IMR-90 (cell line): ENCODE measurements at regions not wholly inside any gene's neighbourhood (a gene's known extent, or its start where the extent isn't known, plus 50 kb on each side); places are given as distances from the start of the nearest gene placed in this dataset.

Experiments
- ATAC-seq: fragments of 200-7000 bp; cut with Tn5 transposase; 2 replicates; pipeline ENCODE4 v1.9.1; 2020; ENCODE audit warnings: low read depth, mild to moderate bottlenecking, moderate library complexity
- BruUV-seq: library from RNA; stranded (reverse); fragments of 400-500 nt; replicated peaks from 2 replicates; lab custom pipeline; 2021; lab: Mats Ljungman, UMichigan
- CTCF ChIA-PET: fragments of 300-600 bp; formaldehyde crosslinking; extraction: SDS; loops from one replicate; lab custom pipeline; 2021; ENCODE audit warnings: antibody characterized with exemption; lab: Yijun Ruan, JAX
- POLR2A ChIA-PET: fragments of 300-600 bp; sonication (Branson Sonifier 250); formaldehyde crosslinking; loops from one replicate; lab custom pipeline; 2022; ENCODE audit warnings: antibody characterized with exemption; ENCODE audit not compliant: unreplicated experiment; lab: Charles Lee
- DNase-seq: peaks from one replicate; pipeline ENCODE4 v3.0.0; 2013
- H2AFZ ChIP-seq: replicated peaks from 2 replicates; pipeline ENCODE3; 2013; ENCODE audit warnings: low read length, mild to moderate bottlenecking; ENCODE audit not compliant: poor library complexity
- H2AK5ac ChIP-seq: 2 replicates; pipeline ENCODE4 v1.6.1; 2013; ENCODE audit warnings: low read depth, low read length, inconsistent platforms
- H2AK9ac ChIP-seq: replicated peaks from 2 replicates; pipeline ENCODE3; 2013; ENCODE audit warnings: mild to moderate bottlenecking, low read depth, low read length, moderate library complexity; ENCODE audit not compliant: poor library complexity
- H2BK120ac ChIP-seq: 2 replicates; pipeline ENCODE4 v1.6.1; 2013; ENCODE audit warnings: low read depth, low read length, inconsistent platforms
- H2BK15ac ChIP-seq: 3 replicates; pipeline ENCODE4 v1.6.1; 2013; ENCODE audit warnings: low read depth, low read length, inconsistent platforms
- H2BK20ac ChIP-seq: 2 replicates; pipeline ENCODE4 v1.6.1; 2013; ENCODE audit warnings: low read depth, mild to moderate bottlenecking, inconsistent platforms, low read length, moderate library complexity
- H2BK5ac ChIP-seq: 2 replicates; pipeline ENCODE4 v1.6.1; 2013; ENCODE audit warnings: mild to moderate bottlenecking, low read depth, low read length, inconsistent platforms; ENCODE audit not compliant: poor library complexity, severe bottlenecking
- H3K14ac ChIP-seq: replicated peaks from 2 replicates; pipeline ENCODE4 v1.6.1; 2013; ENCODE audit warnings: low read depth, low read length, inconsistent platforms
- H3K18ac ChIP-seq: 2 replicates; pipeline ENCODE4 v1.6.1; 2013; ENCODE audit warnings: low read depth, low read length, control low read depth
- H3K23ac ChIP-seq: 2 replicates; pipeline ENCODE4 v1.6.1; 2013; ENCODE audit warnings: low read depth, low read length, inconsistent platforms
- H3K27ac ChIP-seq: 2 replicates; pipeline ENCODE4 v1.5.1; 2013; ENCODE audit warnings: mild to moderate bottlenecking, control low read depth, low read length; ENCODE audit not compliant: insufficient read depth
- H3K27me3 ChIP-seq: 2 replicates; pipeline ENCODE4 v1.6.1; 2013; ENCODE audit warnings: low read length; ENCODE audit not compliant: control insufficient read depth, insufficient read depth
- H3K36me3 ChIP-seq: 2 replicates; pipeline ENCODE4 v1.6.1; 2013; ENCODE audit warnings: low read length, mixed read lengths; ENCODE audit not compliant: control insufficient read depth, insufficient read depth
- H3K4ac ChIP-seq: 2 replicates; pipeline ENCODE4 v1.6.1; 2013; ENCODE audit warnings: low read depth, low read length, inconsistent platforms
- H3K4me1 ChIP-seq: 2 replicates; pipeline ENCODE4 v1.6.1; 2013; ENCODE audit warnings: low read length, mixed read lengths; ENCODE audit not compliant: control insufficient read depth, insufficient read depth
- H3K4me2 ChIP-seq: 2 replicates; pipeline ENCODE4 v1.6.1; 2013; ENCODE audit warnings: low read depth, mild to moderate bottlenecking, control low read depth, low read length, moderate library complexity
- H3K4me3 ChIP-seq: 2 replicates; pipeline ENCODE4 v1.5.1; 2013; ENCODE audit warnings: low read depth, mild to moderate bottlenecking, control low read depth, low read length, moderate library complexity; ENCODE audit not compliant: insufficient read depth
- H3K56ac ChIP-seq: 2 replicates; pipeline ENCODE4 v1.6.1; 2013; ENCODE audit warnings: low read length, inconsistent platforms; ENCODE audit not compliant: insufficient read depth; ENCODE audit errors: extremely low read depth
- H3K79me1 ChIP-seq, 2 experiments: 2 replicates each; pipeline ENCODE4 v1.6.1; 2013; ENCODE audit warnings: low read length in 2 of 2, inconsistent platforms in 1 of 2, low read depth in 1 of 2
- H3K9ac ChIP-seq: 2 replicates; pipeline ENCODE4 v1.6.1; 2013; ENCODE audit warnings: low read depth, low read length, control low read depth
- H3K9me1 ChIP-seq: 2 replicates; pipeline ENCODE4 v1.6.1; 2013; ENCODE audit warnings: low read length, inconsistent platforms; ENCODE audit not compliant: insufficient read depth
- H3K9me3 ChIP-seq: 2 replicates; pipeline ENCODE4 v1.6.1; 2013; ENCODE audit warnings: low read length; ENCODE audit not compliant: control insufficient read depth, insufficient read depth
- H4K20me1 ChIP-seq: 2 replicates; pipeline ENCODE4 v1.6.1; 2013; ENCODE audit warnings: low read length, inconsistent platforms; ENCODE audit not compliant: insufficient read depth
- H4K5ac ChIP-seq: 2 replicates; pipeline ENCODE4 v1.6.1; 2013; ENCODE audit warnings: mild to moderate bottlenecking, low read depth, low read length, control low read depth
- H4K8ac ChIP-seq, 2 experiments: 2 replicates each; pipeline ENCODE4 v1.6.1; 2013; ENCODE audit warnings: low read depth in 2 of 2, low read length in 2 of 2, control low read depth in 1 of 2, inconsistent platforms in 1 of 2
- H4K91ac ChIP-seq: 2 replicates; pipeline ENCODE4 v1.6.1; 2013; ENCODE audit warnings: low read depth, low read length, inconsistent platforms; ENCODE audit not compliant: insufficient read depth
- BHLHE40 ChIP-seq: fragments of 150-350 bp; IDR thresholded peaks from 2 replicates; pipeline ENCODE4 v1.6.1; 2016; ENCODE audit warnings: mild to moderate bottlenecking, low read depth, low read length
- CEBPB ChIP-seq: IDR thresholded peaks from 2 replicates; pipeline ENCODE4 v1.6.1; 2012; ENCODE audit warnings: low read depth, low read length, improper control_type of control experiment
- CHD1 ChIP-seq: IDR thresholded peaks from 2 replicates; pipeline ENCODE4 v1.6.1; 2012; ENCODE audit warnings: low read depth, low read length, improper control_type of control experiment
- FOS ChIP-seq: fragments of 150-350 bp; IDR thresholded peaks from 2 replicates; pipeline ENCODE4 v1.6.1; 2016; ENCODE audit warnings: low read depth, low read length
- MAFK ChIP-seq: IDR thresholded peaks from 2 replicates; pipeline ENCODE4 v1.6.1; 2012; ENCODE audit warnings: low read depth, low read length, improper control_type of control experiment
- MAZ ChIP-seq: IDR thresholded peaks from 2 replicates; pipeline ENCODE4 v1.6.1; 2012; ENCODE audit warnings: low read depth, mild to moderate bottlenecking, low read length, improper control_type of control experiment, moderate library complexity, borderline replicate concordance
- MXI1 ChIP-seq: IDR thresholded peaks from 2 replicates; pipeline ENCODE4 v1.6.1; 2012; ENCODE audit warnings: low read depth, mild to moderate bottlenecking, low read length, moderate library complexity, borderline replicate concordance
- NFE2L2 ChIP-seq: fragments of 150-350 bp; IDR thresholded peaks from 2 replicates; pipeline ENCODE4 v1.6.1; 2016; ENCODE audit warnings: low read depth, mild to moderate bottlenecking, low read length
- POLR2A ChIP-seq: IDR thresholded peaks from 2 replicates; pipeline ENCODE4 v1.6.1; 2012; ENCODE audit warnings: mild to moderate bottlenecking, low read depth, low read length
- RAD21 ChIP-seq: IDR thresholded peaks from 2 replicates; pipeline ENCODE4 v1.6.1; 2012; ENCODE audit warnings: low read length, improper control_type of control experiment
- RCOR1 ChIP-seq: IDR thresholded peaks from 2 replicates; pipeline ENCODE4 v1.6.1; 2012; ENCODE audit warnings: mild to moderate bottlenecking, low read length, improper control_type of control experiment; ENCODE audit not compliant: insufficient replicate concordance
- RFX5 ChIP-seq: IDR thresholded peaks from 2 replicates; pipeline ENCODE4 v1.8.0; 2012; ENCODE audit warnings: low read depth, mild to moderate bottlenecking, low read length, moderate library complexity
- SMC3 ChIP-seq: fragments of 150-350 bp; IDR thresholded peaks from 2 replicates; pipeline ENCODE4 v1.6.1; 2016; ENCODE audit warnings: low read depth, mild to moderate bottlenecking, antibody characterized with exemption, low read length, moderate library complexity
- WGBS, 2 experiments: methylation state at CpG; one replicate each; pipeline versions ENCODE4 v1.1.5 to v1.1.7; 2013; ENCODE audit warnings: missing lambda C conversion rate in 2 of 2; ENCODE audit not compliant: insufficient read length in 1 of 2; ENCODE audit errors: extremely low coverage in 2 of 2; 5-methylcytosine and 5-hydroxymethylcytosine counted together
- dilution Hi-C: fragments of 300-500 bp; cut with HindIII; formaldehyde crosslinking; loops from one replicate; pipeline ENCODE4 v1.14.3; 2018; ENCODE audit warnings: low sequenced_read_pairs; ENCODE audit not compliant: unreplicated experiment
- in situ Hi-C: fragments of 300-500 bp; cut with MboI; formaldehyde crosslinking; loops from 3 replicates; pipeline ENCODE4 v1.14.3; 2019; ENCODE audit warnings: low sequenced_read_pairs, inconsistent platforms, mixed read lengths
- intact Hi-C: fragments of 100-400 bp; cut with micrococcal nuclease; formaldehyde crosslinking; loops from 2 replicates; pipeline ENCODE4 v1.10.0; 2022
- TF ChIP-seq, protein P1 (sequence below): fragments of 150-350 bp; IDR thresholded peaks from 2 replicates; pipeline ENCODE4 v1.6.1; 2016; ENCODE audit warnings: low read depth, mild to moderate bottlenecking, low read length, moderate library complexity, borderline replicate concordance
- TF ChIP-seq, protein P2 (sequence below): fragments of 150-350 bp; IDR thresholded peaks from 2 replicates; pipeline ENCODE4 v1.6.1; 2017; ENCODE audit warnings: mild to moderate bottlenecking, antibody characterized with exemption, low read length, low read depth
- TF ChIP-seq, protein P3 (sequence below): conservative IDR thresholded peaks from 2 replicates; pipeline ENCODE4 v1.5.1; 2012; ENCODE audit warnings: mild to moderate bottlenecking, low read depth, low read length, improper control_type of control experiment

DNA sequence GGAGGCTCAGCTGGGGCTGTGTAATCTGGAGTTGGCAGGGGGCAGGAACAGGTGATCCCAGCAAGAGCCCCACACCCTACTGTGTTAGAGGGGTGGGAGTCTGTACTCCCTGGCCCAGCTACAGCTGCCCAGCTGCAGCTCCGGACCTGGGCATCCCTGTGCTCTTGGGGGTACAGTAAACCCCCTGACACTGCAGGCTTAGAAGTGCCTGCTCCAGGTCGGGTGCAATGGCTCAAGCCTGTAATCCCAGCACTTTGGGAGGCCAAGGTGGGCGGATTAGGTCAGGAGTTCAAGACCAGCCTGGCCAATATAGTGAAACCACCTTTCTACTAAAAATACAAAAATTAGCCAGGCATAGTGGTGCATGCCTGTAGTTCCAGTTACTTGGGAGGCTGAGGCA, 1228.6 kb upstream of the EYS start:
- H3K9me3 ChIP-seq = peaks cover 13% of the 10 kb centered on the region
- H2AK5ac ChIP-seq = no peak overlapping the region
- no peak overlapping the region for H3K14ac ChIP-seq
- H3K23ac ChIP-seq = no peak overlapping the region
- no peak overlapping the region for H3K27ac ChIP-seq
- H2BK5ac ChIP-seq = no peak overlapping the region
- H4K8ac ChIP-seq = no peak overlapping the region
- ChIA-PET CTCF (no interaction called here), POLR2A (no interaction called here)
- H4K91ac ChIP-seq = no peak overlapping the region
- H3K4me2 ChIP-seq = no peak overlapping the region
- in situ Hi-C loops = no loop called here
- BruUV-seq = no TSS peak
- H3K4ac ChIP-seq = no peak overlapping the region
- no peak overlapping the region for H2BK120ac ChIP-seq
- no peaks in the 10 kb centered on the region for H3K27me3 ChIP-seq
- dilution Hi-C loops = no loop called here
- no peaks in the 10 kb centered on the region for H3K79me1 ChIP-seq
- 50% methylated on average over 2 of the region's 3 CpGs; no CpG with 5 or more reads in 1 of the 2 experiments for WGBS, 2 experiments
- DNase-seq = no peak
- no peak overlapping the region for H2AK9ac ChIP-seq
- H3K4me1 ChIP-seq = no peaks in the 10 kb centered on the region
- H3K56ac ChIP-seq = no peak overlapping the region
- no peak overlapping the region for H3K18ac ChIP-seq
- no peak for TF ChIP-seq MXI1
- TF ChIP-seq BHLHE40 = no peak
- TF ChIP-seq, protein P1, sequence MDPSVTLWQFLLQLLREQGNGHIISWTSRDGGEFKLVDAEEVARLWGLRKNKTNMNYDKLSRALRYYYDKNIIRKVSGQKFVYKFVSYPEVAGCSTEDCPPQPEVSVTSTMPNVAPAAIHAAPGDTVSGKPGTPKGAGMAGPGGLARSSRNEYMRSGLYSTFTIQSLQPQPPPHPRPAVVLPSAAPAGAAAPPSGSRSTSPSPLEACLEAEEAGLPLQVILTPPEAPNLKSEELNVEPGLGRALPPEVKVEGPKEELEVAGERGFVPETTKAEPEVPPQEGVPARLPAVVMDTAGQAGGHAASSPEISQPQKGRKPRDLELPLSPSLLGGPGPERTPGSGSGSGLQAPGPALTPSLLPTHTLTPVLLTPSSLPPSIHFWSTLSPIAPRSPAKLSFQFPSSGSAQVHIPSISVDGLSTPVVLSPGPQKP = no peak
- TF ChIP-seq MAFK = no peak
- TF ChIP-seq POLR2A = no peak
- no peak for TF ChIP-seq RAD21
- TF ChIP-seq RCOR1 = no peak
- TF ChIP-seq, protein P2, sequence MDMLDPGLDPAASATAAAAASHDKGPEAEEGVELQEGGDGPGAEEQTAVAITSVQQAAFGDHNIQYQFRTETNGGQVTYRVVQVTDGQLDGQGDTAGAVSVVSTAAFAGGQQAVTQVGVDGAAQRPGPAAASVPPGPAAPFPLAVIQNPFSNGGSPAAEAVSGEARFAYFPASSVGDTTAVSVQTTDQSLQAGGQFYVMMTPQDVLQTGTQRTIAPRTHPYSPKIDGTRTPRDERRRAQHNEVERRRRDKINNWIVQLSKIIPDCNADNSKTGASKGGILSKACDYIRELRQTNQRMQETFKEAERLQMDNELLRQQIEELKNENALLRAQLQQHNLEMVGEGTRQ = no peak
- TF ChIP-seq CHD1 = no peak
- TF ChIP-seq NFE2L2 = no peak
- TF ChIP-seq, protein P3, sequence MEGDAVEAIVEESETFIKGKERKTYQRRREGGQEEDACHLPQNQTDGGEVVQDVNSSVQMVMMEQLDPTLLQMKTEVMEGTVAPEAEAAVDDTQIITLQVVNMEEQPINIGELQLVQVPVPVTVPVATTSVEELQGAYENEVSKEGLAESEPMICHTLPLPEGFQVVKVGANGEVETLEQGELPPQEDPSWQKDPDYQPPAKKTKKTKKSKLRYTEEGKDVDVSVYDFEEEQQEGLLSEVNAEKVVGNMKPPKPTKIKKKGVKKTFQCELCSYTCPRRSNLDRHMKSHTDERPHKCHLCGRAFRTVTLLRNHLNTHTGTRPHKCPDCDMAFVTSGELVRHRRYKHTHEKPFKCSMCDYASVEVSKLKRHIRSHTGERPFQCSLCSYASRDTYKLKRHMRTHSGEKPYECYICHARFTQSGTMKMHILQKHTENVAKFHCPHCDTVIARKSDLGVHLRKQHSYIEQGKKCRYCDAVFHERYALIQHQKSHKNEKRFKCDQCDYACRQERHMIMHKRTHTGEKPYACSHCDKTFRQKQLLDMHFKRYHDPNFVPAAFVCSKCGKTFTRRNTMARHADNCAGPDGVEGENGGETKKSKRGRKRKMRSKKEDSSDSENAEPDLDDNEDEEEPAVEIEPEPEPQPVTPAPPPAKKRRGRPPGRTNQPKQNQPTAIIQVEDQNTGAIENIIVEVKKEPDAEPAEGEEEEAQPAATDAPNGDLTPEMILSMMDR = no peak
- no peak for TF ChIP-seq SMC3
- TF ChIP-seq FOS = no peak
- no peak for TF ChIP-seq MAZ
- no peak for TF ChIP-seq RFX5
- TF ChIP-seq CEBPB = no peak
- H4K20me1 ChIP-seq = no peaks in the 10 kb centered on the region
- no peak overlapping the region for H2BK20ac ChIP-seq
- no peak overlapping the region for H2AFZ ChIP-seq
- H2BK15ac ChIP-seq = no peak overlapping the region
- H3K9me1 ChIP-seq = no peaks in the 10 kb centered on the region
- H4K5ac ChIP-seq = no peak overlapping the region
- H3K9ac ChIP-seq = no peak overlapping the region
- no peak for ATAC-seq
- intact Hi-C loops = no loop called here
- no peaks in the 10 kb centered on the region for H3K36me3 ChIP-seq
- no peak overlapping the region for H3K4me3 ChIP-seq
